NCI-H82 treated with DMSO at 0.1 percent for 48 hours (cell line): ENCODE measurements at regions not wholly inside any gene's neighbourhood (a gene's known extent, or its start where the extent isn't known, plus 50 kb on each side); places are given as distances from the start of the nearest gene placed in this dataset.
"Not testable (repeated sequence)": the region's sequence is repeated elsewhere in the genome, so short reads cannot be mapped to it uniquely, and the experiment has no call there.

Source experiments
- DNase-seq: peaks from one replicate; lab custom pipeline; 2025; ENCODE audit not compliant: unreplicated experiment; lab: John Stamatoyannopoulos, UW

- no peak for DNase-seq
Measured at GRCh38 chr3:36075491-36075890, 304.8 kb upstream of the STAC start.

DNA sequence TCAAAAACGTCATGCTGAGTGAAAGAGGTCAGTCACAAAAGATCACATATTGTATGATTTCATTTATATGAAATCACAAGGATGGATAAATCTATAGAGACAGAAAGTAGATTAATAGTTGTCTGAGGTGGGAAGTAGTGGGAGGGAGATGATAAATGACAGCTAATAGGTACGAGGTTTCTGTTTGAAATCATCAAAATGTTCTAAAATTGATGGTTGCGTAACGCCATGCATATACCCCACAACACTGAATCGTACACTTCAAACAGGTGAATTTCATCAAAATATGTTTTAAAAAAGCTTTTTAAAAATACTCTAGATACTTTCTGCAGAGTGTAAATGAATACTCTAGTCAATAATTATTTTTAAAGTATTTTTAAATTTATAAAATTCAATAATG, 303.0 kb upstream of the STAC start:
- no peak for DNase-seq

DNA sequence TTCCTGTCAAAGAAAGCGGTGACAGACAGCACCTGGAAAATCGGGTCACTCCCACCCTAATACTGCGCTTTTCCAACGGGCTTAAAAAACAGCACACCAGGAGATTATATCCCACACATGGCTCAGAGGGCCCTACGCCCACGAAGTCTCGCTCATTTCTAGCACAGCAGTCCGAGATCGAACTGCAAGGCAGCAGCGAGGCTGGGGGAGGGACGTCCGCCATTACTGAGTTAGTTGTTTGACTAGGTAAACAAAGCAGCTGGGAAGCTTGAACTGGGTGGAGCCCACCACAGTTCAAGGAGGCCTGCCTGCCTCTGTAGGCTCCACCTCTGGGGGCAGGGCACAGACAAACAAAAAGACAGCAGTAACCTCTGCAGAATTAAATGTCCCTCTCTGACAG, 297.3 kb upstream of the STAC start:
- DNase-seq: not testable (repeated sequence)

DNA sequence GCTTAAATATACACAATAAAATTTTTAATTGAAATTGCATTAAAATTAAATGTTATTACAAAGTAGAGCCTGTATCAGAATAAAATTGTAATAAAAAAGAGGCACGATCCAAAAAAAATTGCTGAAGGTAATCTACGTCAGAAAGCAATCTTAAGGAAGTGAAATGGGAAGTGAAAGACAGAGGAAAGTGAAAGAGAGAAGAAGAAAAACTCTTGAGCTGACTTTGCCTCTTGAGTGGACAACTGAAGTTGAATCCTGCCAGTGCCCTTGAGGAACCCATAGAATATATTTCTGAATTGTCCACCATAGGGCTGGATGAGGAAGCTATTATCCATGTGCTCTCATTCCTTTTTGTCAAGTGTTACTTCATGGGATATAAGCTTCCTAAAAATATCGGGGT, 285.1 kb upstream of the STAC start:
- no peak for DNase-seq

DNA sequence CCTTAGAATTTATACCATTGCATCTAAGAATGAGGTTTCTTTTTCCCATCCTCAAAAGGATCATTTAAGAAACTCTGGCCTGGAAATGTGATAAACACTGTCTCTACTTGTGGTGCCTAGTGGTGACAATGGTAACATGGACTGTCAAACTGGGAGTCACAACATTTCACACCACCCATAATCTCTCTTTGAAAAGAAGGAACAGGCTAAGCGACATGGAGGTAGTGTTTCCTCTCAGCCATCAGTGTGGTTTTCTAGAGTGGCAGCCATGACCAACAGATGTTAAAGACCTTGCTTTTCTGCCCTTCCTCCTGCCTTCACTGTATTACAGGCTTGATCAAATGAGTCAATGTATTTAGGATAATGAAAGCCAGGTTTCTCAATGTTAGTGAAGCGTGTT, 283.1 kb upstream of the STAC start:
- no peak for DNase-seq

GRCh38 chr3:36114353-36114752, 266.0 kb upstream of the STAC start:
- DNase-seq: no peak

DNA sequence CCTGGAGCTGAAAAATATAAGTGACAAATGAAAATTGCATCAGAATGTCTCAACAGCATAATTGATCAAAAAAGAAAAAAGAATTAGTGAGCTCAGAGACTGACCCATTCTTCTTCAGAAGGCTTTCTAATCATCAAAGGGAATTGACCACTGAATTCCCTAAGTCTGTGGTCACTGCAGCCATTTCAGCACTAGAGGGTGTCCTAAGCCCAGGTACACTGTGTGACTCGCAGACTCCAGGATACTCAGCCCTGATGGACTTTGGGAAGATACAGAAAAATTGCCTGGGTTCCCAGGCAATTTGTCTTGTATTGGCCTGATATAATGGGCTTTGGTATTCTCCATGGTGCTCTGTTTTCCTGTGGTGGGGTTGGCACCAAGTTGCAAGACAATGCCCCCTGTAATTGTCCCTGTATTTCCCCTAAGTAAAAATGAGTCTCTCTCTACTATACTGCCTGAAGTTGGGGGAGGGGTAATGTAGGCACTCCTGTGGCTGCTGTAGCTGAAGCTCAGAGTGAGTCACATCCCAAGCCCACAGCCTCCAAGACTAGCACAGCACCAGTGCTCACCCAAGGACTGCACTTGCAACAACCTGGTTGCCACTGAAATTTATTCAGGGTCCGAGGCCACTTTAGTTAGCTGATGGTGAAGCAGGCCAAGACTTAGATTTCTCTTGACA, 256.0 kb upstream of the STAC start:
- DNase-seq: peak; percentile 28

DNA sequence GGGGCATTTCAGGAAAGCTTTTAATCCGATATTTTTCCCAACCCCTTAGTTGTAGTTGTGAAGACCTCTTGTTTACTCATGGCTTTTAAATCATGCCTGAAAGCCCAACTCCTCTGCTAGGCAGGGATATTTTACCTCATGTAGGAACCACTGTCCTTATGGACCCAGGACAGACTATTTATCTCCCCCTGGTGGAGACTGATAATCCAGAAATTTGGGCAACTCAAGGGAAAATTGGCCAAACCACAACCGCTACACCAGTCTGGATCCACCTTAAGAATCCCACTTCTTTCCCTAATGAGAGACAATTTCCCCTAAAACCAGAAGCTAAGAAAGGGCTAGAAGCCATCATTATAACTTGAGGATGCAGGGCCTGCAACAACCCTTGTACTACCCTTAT, 248.1 kb upstream of the STAC start:
- no peak for DNase-seq

DNA sequence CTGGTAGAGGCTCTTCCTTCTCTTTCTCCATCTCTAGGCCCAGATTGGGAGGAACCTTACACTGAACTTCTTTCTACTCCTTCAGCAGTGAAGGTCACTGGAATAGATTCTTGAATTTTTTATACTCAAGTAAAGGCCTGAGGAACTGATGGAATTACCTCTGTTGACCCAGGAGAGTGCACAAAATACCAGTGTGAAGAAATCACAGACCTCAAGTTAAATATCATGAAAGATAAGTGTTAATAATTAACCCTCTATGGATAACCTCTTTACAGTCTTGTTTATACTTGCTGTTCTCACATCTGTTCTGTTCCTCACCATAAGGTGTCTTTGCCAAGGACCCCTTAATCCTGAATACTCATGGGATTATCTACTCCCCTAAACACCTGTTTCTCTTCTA, 244.4 kb upstream of the STAC start:
- DNase-seq: peak; percentile 78

DNA sequence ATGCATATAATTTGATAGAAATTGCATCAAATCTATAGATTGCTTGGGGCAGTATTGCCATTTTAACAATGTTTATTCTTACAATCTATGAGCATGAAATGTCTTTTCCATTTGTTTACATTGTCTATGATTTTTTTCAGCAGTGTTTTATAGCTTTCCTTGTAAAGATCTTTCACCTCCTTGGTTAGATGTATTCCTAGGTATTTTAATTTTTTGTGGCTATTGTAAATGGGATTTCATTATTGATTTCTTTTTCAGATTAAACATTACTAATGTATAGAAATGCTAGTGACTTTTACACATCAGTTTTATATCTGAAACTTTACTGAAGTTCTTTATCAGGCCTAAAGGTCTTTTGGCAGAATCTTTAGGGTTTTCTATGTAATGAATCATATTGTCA, 237.6 kb upstream of the STAC start:
- DNase-seq: no peak

GRCh38 chr3:36146404-36146803, 233.9 kb upstream of the STAC start:
- DNase-seq: no peak

- DNase-seq: no peak
Measured at GRCh38 chr3:36147934-36148558, 232.3 kb upstream of the STAC start.

GRCh38 chr3:36149447-36149865, 230.8 kb upstream of the STAC start:
- no peak for DNase-seq

DNA sequence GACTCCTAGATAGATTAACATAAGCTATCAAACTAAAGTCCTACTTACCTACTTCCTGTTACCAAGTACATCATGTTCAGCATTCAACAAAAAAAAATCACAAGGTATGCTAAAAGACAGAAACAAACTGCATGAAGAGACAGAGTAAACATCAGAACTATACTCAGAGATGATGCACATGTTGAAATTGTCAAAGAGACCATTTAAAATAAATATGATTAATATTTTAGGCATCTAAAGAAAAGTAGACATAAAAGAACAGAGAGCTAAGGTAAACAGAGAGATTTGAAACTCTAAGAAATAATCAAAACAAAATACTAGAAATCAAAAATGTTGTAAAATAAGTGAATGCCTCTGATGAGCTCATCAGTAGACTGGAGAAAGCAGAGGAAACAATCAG, 224.8 kb upstream of the STAC start:
- DNase-seq: no peak

DNA sequence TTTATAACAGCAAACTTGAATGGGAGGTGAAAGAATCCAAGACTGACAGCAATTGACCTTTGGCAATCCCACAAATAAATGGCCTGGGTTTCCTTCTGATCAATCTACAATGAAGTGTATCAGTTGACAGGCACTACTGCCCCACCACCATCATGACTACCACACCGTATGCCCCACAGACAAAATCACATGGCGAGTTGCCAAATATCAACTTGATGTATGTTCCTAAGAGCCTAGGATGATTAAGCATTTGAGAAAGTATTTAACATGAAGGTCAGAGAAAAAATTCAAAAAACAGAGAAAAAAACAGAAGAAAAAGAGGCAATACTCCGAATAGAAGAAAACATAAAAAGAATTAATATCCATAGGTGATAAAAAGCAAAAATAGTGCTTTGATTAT, 215.9 kb upstream of the STAC start:
- DNase-seq: peak; percentile 23

GRCh38 chr3:36165509-36166290, 214.6 kb upstream of the STAC start:
- DNase-seq: no peak

GRCh38 chr3:36166477-36166876, 213.8 kb upstream of the STAC start:
- no peak for DNase-seq

DNA sequence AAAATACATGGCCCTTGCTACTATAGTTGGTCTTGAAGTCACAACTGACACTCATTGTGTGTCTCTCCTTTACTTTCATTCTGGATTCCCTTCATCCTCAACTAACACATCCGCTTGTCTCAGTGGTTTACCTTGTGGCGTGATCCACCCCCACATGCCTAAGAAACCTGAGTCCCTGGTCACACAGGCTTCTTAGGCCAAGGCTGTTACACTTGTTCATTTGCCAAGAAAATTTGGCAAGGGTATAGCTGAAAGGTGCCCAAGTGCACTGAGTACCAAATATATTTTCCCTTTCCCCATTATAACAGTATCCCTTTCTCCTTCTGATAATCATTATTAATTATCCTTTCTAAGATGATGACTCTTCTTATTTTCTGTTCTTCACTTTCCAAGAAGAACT, 207.6 kb upstream of the STAC start:
- DNase-seq: no peak

- no peak for DNase-seq
Measured at GRCh38 chr3:36175113-36175812, 205.0 kb upstream of the STAC start.

GRCh38 chr3:36175916-36176461, 204.3 kb upstream of the STAC start:
- no peak for DNase-seq

GRCh38 chr3:36178018-36178417, 202.3 kb upstream of the STAC start:
- DNase-seq: no peak
